IPS DF 4.7 (cell line): ENCODE measurements at regions not wholly inside any gene's neighbourhood (a gene's known extent, or its start where the extent isn't known, plus 50 kb on each side); places are given as distances from the start of the nearest gene placed in this dataset.

Source experiments
- DNase-seq: peaks from one replicate; pipeline ENCODE4 v3.0.0-alpha.2; 2013; ENCODE audit warnings: low spot score; ENCODE audit errors: extremely low read depth

DNA sequence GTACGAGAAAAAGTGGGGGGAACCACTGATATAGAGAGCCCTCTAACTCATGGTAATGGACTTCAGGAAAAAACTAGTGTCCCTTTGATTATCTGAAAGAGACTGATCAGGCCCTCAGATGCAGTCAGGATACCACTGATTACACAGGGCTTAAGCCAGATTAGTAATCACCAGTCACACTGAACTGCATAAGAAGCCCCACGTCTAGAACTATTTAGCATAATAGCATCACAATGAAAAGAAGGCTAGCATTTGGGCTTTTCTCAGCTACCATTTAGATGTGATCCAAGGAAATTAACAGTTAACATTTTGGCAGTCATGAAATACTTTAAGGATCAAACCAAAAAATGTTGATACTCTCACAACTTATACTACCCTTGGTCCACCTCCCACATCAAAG lies 813.1 kb upstream of the POU3F3 start:
- no peak for DNase-seq

DNA sequence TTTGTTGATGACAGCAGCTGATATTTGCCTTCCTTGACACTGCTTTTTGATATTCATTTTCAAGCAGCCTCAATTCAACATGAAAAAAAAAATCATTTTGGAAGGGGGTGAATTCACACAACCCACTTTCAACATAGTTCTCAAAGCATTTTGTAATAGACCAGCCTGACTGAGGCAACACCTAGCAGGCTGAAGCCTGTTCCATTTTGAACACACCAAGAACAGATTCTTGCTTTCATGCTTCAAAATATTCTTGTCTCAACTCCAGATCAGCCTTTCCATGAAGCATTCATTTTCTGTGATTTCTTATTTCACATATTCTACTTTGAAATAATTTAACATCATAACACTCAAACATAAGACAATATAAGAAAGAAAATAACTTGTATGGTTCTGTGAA lies 812.6 kb upstream of the POU3F3 start:
- no peak for DNase-seq

DNA sequence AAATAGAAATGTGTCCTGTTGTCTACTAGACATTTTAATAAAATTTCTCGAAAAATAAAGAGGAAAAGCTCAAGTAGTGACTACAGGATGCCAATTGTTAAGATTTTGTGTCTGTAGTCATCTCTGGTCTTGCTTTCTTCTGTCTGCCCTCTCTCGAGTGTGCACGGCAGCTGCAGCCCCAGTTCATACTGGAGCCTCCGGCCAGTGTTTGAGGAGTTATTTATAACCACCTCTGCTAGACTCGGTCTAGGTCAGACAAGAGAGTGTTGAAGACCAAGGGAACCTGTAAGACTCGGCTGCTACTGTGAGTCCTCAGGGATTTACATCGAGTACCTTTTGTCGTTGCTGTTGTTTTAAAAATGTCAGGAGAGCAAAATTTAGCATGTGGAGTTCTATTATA lies 810.1 kb upstream of the POU3F3 start:
- DNase-seq, result no peak

DNA sequence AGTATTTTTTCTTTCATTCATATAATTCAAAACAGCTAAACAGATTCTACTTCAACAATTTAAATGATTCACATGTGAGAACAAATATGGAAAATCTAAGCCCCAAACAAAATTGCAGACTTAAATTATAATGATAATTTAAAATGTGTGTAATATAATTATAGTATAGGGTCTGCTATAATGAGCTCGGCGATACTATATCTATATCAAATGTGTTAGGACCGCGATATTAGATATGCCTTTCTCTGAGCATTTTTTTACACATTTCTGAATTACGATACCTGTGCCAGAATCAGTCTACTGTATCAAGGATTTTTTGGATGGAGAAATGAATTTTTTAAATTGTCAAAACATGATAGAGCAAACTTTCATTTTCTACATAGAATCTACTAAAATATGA lies 808.8 kb upstream of the POU3F3 start:
- no peak for DNase-seq

DNA sequence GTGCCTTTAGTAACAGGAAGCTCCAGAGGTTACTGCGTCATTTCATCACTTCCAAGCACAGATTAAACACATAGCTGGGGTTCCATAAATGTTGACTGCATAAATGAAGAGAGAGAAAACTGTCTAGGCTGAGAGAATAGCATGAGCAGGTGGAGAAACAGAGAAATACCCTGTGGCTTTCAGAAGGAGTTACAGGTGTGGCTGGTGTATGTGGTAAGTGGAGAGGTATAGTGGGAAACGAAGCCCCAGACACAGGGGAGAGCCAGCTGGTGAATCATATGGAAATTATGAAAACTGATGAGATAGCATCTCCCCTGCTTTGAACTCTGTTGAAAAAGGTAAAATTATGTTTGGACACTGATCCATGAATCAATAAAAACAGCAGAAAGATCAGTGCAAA lies 807.4 kb upstream of the POU3F3 start:
- no peak for DNase-seq

DNA sequence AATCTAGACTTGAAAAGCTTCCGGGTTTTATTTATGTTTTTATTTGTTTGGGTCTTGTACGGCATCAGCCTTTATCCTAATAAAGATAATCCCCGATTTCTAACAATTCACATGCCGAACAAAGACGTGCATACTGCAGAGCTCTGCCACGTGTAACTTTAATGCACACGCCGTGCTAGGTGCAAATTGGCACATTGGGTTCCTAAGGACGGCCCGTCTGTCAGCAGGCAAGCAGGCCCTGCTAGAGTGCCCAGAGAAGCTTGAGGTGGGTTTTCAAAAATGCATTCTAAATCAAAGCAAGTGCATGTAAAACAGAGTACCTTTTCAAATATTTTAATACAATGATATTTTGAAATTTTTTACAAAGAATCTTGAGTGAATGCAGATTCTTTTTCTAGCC lies 806.4 kb upstream of the POU3F3 start:
- DNase-seq, result no peak

DNA sequence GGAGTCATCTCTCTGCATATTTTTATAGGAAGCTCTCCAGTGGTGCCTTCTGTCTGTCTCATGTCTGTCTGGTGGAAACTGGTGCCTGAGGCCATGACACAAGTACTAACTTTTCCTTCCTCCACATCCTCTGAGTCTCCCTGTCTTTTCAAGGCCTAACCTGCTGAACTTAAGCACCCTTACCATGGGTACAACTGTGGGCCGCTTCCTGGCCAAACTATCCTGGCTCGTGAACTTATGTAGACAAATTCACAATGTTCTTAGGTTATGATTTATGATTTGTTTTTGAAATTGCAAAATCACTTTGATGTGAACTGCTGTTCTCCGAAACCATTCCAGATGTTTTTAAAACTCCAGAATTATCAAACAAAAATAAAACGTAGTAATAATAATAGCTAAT lies 804.5 kb upstream of the POU3F3 start:
- DNase-seq, result no peak

DNA sequence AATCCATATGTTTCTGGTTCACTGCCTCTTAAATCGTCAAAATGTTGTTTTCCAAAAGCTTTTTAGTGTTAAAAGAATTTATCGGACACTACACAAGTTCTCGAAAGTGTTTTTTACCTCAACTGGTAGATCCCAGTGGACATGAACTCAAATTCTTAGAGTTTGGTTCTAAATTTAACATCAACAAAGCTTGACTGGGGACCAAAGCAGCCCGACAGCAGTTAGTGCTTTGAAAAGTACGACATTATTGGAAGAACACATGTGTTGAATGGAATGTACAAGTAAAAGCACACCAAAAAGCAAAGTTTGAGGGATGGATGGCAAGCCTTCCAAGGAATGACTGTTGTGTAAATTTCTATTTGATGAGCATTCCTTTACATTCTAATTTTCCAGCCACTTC lies 803.9 kb upstream of the POU3F3 start:
- no peak for DNase-seq

DNA sequence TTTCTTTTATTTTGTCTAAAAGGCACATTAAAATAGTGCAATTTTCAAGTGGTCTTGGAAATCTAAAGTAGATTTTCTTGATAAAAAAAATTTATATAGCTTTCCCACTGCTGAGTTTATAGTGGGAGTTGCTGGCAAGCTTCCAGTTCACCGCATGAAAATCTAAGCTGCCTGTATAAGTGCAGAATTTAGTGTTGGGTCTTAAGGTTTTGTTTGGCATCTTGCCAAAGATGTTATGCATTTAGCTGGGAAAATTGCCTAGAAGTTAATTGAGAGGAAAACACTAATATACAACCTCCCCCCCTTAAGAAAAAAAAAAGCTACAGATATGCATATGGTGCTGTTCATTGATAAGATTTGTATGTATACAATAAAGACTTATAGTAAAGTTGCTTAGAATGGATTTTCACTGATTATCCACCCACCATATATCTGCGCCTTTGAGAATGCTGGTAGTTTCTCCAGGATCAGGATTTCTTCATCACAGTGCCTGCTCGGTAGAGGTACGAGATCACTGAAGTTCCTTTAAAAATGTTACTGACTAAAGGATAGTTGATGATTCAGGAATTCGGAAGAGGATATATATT lies 803.2 kb upstream of the POU3F3 start:
- DNase-seq, result no peak

DNA sequence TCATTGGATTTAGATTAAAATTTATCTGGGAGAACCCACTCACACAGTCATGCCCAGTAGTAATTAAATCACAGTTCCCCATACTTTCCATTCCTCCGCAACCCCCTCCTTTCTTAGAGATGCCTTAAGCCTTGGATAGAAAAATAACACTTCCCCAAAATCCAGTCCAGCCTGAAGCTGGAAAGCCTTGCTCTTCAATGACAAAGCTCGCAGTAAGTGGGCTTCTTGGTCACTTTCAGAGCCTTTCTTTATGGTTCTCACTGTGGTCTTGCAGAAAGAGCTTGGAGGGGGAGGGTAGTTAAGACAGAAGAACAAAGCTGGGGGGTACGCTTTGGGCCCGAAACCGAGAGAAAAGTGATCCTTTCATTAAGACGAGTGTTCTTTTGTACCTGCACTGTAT lies 802.1 kb upstream of the POU3F3 start:
- no peak for DNase-seq

DNA sequence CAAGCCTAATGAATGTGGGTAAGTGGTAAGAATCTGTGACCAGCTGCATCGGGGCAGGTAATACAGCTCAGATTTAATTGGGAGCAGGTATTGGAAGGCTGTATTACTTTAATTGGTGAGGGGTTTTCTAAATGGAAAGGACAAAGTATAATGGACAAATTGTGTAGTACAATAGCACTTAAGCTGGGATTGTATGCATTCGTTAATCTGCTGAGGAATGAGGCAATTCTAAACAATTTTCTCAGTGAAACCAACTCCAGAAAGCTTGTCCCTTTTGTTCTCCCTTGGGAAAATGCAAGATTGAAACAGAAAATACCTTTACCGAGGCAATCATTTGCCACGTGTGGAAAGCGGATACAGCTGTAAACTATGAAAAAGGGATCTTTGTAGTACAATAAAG lies 801.6 kb upstream of the POU3F3 start:
- no peak for DNase-seq

DNA sequence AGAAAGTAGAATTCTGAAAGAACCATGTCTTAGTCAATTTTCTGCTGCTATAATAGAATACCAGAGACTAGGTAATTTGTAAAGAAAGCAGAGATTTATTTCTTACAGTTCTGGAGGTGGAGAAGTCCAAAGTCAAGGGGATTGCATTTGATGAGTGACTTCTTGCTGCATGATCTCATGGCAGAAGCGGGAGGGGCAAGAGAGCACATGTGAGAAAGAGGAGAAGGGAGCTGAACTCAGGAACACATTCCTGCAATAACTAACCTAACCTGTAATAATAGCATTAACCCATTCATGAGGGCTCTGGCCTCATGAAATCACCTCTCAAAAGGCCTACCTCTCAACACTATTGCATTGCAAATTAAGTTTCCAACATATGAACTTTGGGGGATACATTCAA lies 797.5 kb upstream of the POU3F3 start:
- no peak for DNase-seq

DNA sequence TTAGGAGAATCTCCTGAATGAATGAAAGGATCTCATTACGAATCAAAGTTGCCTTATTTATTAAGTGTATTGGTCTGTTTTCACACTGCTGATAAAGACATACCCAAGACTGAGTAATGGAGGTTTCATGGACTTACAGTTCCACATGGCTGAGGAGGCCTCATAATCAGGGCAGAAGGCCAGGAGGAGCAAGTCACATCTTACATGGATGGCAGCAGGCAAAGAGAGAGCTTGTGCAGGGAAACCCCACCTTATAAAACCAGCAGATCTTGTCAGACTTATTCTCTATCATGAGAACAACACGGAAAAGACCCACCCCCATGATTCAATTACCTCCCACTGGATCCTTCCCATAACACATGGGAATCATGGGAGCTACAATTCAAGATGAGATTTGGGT lies 785.2 kb upstream of the POU3F3 start:
- no peak for DNase-seq

DNA sequence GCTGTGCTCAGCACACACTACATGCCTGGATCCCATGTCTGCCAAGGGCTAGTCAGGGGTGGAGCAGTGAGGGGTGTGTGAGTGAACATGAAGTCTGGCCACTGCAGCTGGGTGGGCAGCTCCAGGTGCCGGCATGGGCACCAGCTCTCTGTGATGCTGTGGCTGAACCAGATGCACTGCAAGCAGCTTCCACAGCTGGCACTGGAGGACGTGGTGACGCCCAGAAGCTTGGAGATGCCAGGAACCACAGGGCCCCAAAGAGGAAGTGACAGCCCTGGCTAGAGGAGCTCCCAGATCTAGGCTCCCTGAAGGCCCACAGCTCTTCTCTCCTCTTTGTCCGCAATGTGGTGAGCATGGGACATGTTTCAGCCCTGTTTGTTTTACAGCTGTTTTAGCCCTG lies 776.3 kb upstream of the POU3F3 start:
- no peak for DNase-seq

DNA sequence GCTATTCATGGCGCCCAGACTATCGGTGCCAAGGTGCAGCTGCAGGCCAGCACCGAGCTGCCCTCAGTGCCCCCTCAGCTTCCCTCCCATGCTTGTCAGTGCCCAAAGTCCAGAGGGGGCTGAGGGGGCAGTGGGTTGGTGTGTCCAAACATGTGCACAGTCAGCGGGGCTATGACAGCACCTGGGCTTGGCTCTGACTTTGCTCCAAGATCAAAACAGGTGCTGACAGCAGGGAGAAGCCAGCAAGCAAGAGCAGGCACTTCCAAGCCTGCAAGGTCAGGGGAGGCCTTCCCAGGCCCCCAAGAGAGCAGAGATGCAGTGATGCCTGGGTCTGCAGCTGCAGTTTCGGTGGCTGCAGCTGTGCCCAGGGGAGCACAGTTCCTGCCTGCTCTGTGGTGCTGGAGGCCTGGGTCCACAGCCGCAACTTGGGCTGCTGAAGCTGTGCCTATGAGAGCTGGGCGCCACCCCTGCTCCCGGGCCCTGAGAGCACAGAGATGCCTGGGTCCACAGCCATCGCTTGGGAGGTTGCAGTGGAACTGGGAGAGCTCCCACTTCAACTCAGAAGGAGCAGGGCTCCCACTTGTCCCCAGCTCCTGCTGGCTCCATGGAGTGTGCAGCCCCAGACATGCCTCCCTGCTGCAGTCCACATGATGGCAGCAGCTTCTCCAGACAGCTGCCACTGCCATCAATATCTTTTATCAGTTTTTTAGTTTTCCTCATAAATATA lies 775.3 kb upstream of the POU3F3 start:
- no peak for DNase-seq

DNA sequence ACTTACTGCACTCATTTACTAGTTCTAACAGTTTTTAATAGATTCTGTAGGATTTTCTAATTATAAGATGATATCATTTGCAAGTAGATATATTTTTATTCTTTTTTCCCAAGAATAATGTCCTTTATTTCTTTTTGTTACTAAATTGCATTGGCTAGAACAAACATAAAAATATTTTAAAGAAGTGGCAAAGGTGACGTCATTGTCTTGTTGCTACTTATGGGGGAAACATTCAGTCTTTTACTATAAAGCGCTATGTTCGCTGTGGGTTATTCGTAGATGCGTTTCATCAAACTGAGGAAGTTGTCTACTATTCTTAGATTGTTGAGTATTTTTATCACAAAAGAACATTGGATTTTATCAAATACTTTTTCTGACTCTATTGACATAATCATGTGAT lies 765.2 kb upstream of the POU3F3 start:
- no peak for DNase-seq

DNA sequence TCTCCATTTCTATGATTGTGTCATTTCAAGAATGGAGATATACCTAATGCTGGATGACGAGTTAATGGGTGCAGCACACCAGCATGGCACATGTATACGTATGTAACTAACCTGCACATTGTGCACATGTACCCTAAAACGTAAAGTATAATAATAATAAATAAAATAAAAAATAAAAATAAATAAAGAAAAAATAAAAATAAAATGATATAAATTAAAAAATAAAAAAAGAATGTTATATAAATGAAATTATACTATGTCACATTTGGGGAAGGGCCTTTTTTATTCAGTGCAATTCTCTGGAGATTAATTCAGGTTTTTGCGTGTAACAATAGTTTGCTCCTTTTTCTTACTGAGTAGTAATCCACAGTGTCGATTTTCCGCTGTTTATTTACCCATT lies 763.5 kb upstream of the POU3F3 start:
- DNase-seq, result no peak

DNA sequence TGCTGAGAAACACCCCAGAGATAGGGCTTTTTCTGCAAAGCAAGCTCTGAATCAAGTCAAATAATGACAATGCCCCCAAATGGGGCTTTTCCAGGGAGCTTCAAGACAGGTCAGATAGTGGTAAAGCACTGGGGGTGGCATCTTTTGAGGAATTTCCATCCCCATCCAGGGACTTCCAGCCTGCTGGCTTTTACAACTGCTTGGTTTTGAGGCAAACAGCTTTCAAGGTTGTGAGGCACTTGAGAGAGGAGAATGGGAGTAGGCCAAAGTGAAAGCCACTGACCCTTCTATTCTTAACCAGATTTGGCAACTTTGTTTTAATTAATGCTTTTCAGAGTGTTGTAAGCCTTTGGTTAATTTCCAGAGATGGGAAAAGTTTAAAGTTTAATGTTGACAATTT lies 762.0 kb upstream of the POU3F3 start:
- no peak for DNase-seq

DNA sequence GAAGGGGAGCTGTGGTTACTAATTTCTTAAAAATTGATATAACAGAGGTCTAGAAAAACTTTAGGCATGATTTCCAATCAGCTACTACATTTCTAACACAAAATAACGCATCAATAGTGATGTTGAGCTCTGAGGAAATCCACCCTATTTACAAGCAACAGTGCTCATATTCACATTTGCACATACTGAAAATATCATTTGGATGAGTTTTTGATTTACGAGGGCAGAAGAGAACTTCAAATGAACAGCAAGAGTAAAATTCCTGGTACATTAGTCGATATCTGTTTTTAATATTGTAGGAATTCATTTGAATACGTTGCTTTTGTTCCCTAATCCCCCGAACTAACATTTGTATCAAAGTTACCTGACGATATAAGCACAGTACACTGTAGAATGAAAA lies 761.0 kb upstream of the POU3F3 start:
- DNase-seq, result no peak

DNA sequence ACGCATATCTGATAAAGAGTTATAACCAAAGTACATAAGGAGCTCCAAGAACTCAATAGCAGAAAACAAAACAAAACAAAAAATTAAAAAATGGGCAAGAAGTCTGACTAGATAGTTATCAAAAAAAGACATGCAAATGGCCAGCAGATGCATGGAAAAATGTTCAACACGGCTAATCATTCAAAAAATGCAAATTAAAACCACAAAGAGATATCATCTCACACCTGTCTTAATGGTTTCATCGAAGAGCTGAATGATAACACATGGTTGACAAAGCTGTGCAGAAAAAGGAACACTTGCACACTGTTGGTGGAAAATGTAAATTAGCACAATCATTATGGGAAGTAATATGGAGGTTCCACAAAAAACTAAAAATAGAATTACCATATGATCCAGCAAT lies 751.3 kb upstream of the POU3F3 start:
- DNase-seq, result no peak

DNA sequence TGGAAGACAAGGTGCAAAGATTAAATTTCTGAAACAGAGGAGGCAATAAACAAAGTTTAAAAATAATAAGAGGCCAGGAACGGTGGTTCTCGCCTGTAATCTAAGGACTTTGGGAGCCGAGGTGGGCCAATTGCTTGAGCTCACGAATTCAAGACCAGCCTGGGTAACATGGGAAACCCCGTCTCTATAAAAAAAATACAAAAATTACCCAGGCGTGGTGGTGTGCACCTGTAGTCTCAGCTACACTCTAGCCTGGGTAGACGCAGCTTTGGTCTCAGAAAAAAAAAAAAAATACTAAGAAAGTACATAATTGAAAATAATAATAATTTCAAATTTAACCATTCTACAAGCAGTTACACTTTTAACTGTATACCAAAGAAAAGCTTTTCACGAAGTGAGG lies 744.6 kb upstream of the POU3F3 start:
- DNase-seq, result no peak

DNA sequence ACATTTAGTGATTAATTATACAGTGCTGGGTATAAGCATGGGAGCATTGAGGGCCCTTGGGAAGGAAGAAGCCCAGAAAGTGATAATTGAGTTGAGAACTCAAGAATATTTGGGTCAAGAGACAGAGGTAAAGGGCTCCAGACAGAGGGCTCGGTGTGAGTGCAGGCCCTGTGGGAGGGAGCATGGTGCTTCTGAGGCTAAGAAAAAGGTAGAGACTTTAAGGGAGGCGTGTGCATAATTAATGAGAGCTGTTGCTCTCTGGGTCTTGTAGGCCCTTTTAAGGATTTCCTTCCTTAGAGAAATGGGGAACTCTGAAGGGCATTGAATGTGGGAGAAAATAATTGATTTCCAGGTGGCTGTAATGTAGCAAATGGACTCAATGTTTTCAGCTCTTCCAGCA lies 735.0 kb upstream of the POU3F3 start:
- no peak for DNase-seq

DNA sequence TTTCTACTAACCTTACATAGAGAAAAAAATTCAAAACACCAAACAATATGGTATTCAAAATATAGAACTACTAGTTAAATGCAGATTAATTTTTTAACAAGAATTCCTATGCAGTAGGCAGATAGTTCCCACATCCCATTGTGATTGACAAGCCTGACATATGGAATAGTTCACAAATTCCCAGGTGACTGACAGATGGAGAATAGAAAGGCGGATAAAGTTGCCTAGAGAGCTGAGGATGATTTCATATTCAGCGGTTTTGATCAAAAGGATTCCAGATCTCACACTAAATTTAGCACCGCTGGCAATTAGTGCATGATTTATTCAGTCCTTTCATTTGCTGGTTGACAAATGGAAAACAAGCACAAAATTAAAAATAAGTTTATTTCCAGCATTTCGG lies 733.7 kb upstream of the POU3F3 start:
- no peak for DNase-seq

DNA sequence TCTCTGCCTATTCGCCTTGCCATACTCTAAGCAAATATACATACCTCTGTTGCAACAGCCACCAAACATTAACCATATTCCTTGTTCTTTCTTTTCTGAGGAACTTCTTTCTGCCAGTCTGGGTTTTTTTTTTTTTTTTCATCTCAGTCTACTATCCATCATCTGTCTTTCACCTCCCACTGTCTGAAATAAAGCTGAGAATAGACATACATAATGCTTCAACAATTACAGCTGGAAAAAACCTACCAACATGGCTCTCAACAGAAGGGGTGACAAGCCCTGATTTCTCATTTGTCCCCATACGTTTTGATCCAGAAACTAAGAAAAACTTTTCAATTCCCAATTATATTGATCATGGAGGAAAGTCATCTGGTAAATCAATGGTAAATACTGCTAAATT lies 728.8 kb upstream of the POU3F3 start:
- DNase-seq, result no peak
